Endothelial cell of hepatic sinusoid (primary cell): ENCODE measurements at regions not wholly inside any gene's neighbourhood (a gene's known extent, or its start where the extent isn't known, plus 50 kb on each side); places are given as distances from the start of the nearest gene placed in this dataset.

Source experiments
- in situ Hi-C: cut with HindIII; loops from 2 replicates; pipeline ENCODE4 v1.10.0; 2017; ENCODE audit warnings: low sequenced_read_pairs

GRCh38 chr6:110538416-110539160 is 62.2 kb upstream of the SLC22A16 start:
- in situ Hi-C loops = loop anchor here (5.0 to 10.0 kb wide), 3 partner anchors 66 to 416 kb away; partner anchors contain the start of genes CDK19 and GTF3C6

DNA sequence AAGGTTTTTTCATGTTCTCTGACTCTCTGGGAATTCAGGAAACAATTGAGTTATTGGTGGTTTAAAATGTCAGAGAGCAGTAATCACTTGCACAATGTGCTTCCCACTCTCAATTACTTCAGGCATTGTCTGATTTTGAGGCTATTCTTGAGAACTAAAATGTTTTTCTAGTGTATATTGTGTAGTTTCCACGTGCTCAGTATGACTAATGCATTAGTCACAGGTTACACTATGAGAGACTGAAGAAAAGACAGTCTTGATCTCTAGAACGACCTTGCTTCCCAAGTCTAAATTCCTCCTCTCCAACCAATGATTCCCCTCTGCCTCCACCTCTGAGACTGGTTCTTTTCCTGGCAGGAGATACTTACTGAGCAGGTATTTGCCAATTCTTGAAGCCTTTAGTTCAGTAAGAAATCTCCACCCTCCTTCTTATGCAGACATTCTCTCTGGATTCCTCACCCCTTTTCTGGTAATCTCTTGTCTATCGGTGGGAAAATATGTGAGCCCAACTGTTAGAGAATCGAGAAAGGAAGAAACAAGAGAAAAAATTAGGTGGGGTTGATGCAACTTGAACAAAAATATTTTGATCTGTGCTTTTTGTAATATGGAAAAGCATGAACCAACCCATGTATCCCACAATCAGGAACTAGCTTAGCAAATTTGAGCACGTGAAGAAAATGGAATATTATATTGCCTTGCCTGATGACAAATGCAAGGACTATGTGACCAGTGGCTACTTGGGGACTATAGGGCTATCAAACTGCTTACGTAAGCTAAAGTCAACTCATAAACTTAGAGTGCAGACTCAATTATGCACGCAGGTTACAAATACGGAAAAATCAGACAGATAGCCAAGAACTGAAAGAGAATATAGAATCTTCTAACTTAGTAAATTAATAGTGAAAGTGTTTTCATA is 61.1 kb upstream of the SLC22A16 start:
- in situ Hi-C loops = loop anchor here (5.0 to 10.0 kb wide), 3 partner anchors 67 to 417 kb away; partner anchors contain the start of genes CDK19 and GTF3C6

DNA sequence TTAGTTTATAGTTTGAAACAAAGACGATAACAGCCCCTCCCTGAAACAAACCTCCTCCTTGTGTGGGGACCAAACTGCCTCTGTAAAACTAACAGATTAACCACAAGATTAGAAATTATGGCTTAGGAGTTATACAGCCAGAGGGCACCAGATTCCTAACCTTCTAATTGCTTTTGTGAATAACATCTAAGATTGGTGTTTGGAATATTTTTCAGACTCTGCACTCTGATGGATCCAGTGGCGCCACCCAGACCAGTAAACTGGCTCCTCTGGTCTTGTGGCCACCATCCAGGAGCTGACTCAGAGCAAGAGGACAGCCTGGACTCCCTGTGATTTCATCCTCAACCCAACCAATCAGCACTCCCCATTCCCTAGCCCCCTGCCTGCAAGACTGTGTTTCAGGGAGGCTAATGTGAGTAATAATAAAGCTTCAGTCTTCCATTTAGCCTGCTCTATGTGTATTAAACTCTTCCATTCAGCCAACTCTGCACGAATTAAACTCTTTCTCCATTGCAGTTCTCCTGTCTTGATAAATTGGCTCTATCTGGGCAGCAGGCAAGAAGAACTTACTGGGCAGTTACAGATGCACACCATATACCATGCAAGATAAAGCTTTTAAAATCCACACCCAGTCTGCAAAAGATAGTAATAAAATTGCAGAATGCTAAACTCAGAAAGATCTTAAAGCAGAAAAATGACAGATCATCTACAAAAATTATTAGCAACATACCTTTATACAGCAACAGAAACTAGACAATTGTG is 58.5 kb upstream of the SLC22A16 start:
- in situ Hi-C loops = loop anchor here (5.0 to 10.0 kb wide), 5 partner anchors 70 to 420 kb away; partner anchors contain the start of genes CDK19 and GTF3C6

DNA sequence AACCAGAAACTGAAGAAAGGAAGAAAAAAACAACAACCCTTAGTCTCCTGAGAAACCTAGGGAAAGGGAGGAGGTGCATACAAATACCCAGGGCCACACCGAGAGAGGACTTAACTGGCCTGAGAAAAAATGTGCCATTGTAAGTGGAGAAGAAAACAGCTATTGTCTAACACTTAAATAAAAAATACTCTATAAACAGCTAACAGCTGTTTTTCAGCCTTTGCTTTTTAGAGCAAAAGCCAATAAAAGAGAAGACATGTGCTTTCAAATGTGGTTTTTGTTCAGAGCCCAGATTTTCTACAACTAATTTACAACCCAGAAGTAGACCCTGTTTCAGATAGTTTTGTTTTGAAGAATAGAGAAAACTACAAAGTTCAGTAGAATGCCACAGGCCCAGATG is 56.0 kb upstream of the SLC22A16 start:
- in situ Hi-C loops = loop anchor here (5.0 to 10.0 kb wide), 4 partner anchors 72 to 422 kb away; partner anchors contain the start of gene GTF3C6

DNA sequence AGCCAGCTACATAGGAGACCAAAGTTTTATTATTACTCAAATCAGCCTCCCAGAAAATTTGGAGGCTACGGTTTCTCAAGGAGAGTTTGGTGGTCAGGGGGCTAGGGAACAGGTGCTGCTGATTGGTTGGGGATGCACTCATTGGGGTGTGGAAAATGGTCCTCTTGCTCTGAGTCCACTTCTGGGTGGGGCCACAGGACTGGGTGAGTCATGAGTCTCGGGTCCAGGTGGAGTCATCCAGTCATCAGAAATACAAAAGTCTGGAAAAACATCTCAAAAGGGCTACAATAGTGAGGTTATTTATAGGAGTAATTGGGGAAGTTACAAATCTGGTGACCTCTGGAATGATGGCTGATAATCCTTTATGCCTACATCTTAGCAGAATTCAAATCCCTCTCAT is 54.3 kb upstream of the SLC22A16 start:
- in situ Hi-C loops = loop anchor here (5.0 to 10.0 kb wide), 4 partner anchors 74 to 424 kb away; partner anchors contain the start of gene GTF3C6

GRCh38 chr6:110529907-110530306 is 53.5 kb upstream of the SLC22A16 start:
- in situ Hi-C loops = loop anchor here (5.0 to 10.0 kb wide), 4 partner anchors 75 to 425 kb away; partner anchors contain the start of gene GTF3C6

DNA sequence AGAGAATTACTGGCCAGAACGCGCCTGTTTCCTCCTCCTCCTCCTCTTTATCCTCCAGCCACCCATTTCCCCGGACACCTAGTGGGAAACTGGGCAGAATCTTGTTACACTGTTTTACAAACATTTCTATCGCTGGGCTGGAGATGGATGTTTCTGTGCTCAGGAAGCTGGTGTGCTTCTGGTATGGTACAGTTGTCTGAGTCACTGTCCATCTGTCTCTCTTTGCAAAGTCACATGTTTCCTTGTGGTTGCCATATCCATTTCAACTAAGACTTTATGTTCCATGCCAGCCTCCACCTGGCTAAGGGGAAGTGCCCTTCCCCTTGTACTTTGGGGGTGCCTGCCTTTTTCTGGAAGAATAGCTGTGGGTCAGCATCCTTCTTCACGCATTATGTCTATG is 52.9 kb upstream of the SLC22A16 start:
- in situ Hi-C loops = no loop called here

DNA sequence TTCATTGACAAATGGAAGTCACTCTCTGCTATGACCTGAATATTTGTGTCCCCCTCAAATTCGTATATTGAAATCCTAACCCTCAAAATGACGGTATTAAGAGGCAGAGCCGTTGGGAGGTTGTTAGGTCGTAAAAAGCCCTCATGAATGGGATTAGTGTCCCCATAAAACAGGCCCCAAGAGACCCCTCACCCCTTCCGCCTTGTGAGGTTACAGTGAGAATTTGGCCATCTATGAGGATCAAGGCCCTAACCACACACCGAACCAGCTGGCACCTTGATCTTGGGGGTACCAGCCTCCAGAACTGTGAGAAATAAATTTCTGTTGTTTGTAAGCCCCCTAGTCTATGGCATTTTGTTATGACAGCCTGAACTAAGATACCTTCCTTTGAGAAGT is 52.5 kb upstream of the SLC22A16 start:
- in situ Hi-C loops = no loop called here

GRCh38 chr6:110528101-110528929 is 51.9 kb upstream of the SLC22A16 start:
- in situ Hi-C loops = no loop called here

DNA sequence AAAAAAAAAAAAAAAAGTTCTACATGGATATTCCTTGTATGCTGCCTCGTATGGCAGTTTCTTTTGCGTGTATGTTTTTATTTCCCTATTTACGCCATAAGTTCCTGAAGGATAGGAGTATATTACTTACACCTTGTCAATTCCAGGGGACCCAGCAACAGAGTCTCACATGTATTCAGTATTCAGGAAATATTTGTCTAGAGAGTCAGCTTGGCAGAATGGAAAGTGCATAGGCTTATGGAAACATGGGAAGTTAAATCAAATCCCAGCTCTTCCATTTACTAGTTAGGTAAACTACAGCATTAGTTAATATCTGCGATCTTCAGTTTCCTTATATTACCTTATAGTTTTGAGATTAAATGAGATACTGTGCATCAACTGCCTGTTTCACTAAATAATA is 51.1 kb upstream of the SLC22A16 start:
- in situ Hi-C loops = no loop called here

- in situ Hi-C loops = no loop called here
These were observed 50.3 kb upstream of the SLC22A16 start for GRCh38 chr6:110526726-110527125.
